HEK293 (cell line): ENCODE measurements at regions not wholly inside any gene's neighbourhood (a gene's known extent, or its start where the extent isn't known, plus 50 kb on each side); places are given as distances from the start of the nearest gene placed in this dataset.

ENCODE experiments used
- CTCF ChIA-PET: fragments of 350-600 bp; formaldehyde crosslinking; extraction: SDS; loops from one replicate; lab custom pipeline; 2021; ENCODE audit warnings: antibody characterized with exemption; lab: Yijun Ruan, JAX
- POLR2A ChIA-PET: fragments of 300-600 bp; formaldehyde crosslinking; extraction: SDS; loops from one replicate; lab custom pipeline; 2020; ENCODE audit warnings: antibody characterized with exemption, inconsistent platforms; lab: Yijun Ruan, JAX
- H3K27ac ChIP-seq: fragments of 200-500 bp; sonication (Bioruptor generic); 2 replicates; pipeline ENCODE4 v1.5.1; 2014; ENCODE audit warnings: low read depth, low read length, control low read depth, inconsistent platforms; ENCODE audit errors: extremely low read depth
- H3K36me3 ChIP-seq, 2 experiments: fragments of 200-500 bp in 1 of 2; sonication (Bioruptor generic) in 1 of 2; 1 replicate in 1 of 2; 2 replicates in 1 of 2; pipeline ENCODE4 v1.5.1; 2014 to 2017; ENCODE audit warnings: inconsistent platforms in 2 of 2, low read length in 2 of 2; ENCODE audit not compliant: control insufficient read depth in 2 of 2, insufficient read depth in 1 of 2
- H3K4me1 ChIP-seq: fragments of 200-500 bp; sonication (Bioruptor generic); 2 replicates; pipeline ENCODE4 v1.5.1; 2014; ENCODE audit warnings: mild to moderate bottlenecking, low read length, inconsistent platforms; ENCODE audit not compliant: control insufficient read depth, insufficient read depth
- H3K4me3 ChIP-seq: 2 replicates; pipeline ENCODE4 v1.5.1; 2011; ENCODE audit warnings: low read depth, mild to moderate bottlenecking, control low read depth, low read length, moderate library complexity
- H3K9me3 ChIP-seq: fragments of 200-500 bp; sonication (Bioruptor generic); 2 replicates; pipeline ENCODE4 v1.5.1; 2014; ENCODE audit warnings: low read depth, low read length, inconsistent platforms; ENCODE audit not compliant: control insufficient read depth, insufficient read depth
- AEBP2 ChIP-seq: fragments of 450-650 bp; formaldehyde crosslinking; IDR thresholded peaks from 2 replicates; pipeline ENCODE4 v1.5.1; 2016; ENCODE audit warnings: missing biosample characterization, missing genetic modification characterization, borderline replicate concordance
- HIC1 ChIP-seq: fragments of 450-650 bp; formaldehyde crosslinking; IDR thresholded peaks from 2 replicates; pipeline ENCODE4 v1.5.1; 2016; ENCODE audit warnings: missing biosample characterization, missing genetic modification characterization
- IKZF3 ChIP-seq: fragments of 450-650 bp; IDR thresholded peaks from 2 replicates; pipeline ENCODE4 v1.5.0; 2018; ENCODE audit warnings: missing biosample characterization, mild to moderate bottlenecking, missing genetic modification characterization, moderate library complexity
- WT1 ChIP-seq: fragments of 450-650 bp; formaldehyde crosslinking; IDR thresholded peaks from 2 replicates; pipeline ENCODE4 v1.5.1; 2016; ENCODE audit warnings: missing biosample characterization, missing genetic modification characterization
- ZBTB1 ChIP-seq: fragments of 450-650 bp; formaldehyde crosslinking; IDR thresholded peaks from 2 replicates; pipeline ENCODE4 v1.5.1; 2016; ENCODE audit warnings: missing biosample characterization, missing genetic modification characterization
- ZBTB10 ChIP-seq: fragments of 450-650 bp; formaldehyde crosslinking; IDR thresholded peaks from 2 replicates; pipeline ENCODE4 v1.5.1; 2016; ENCODE audit warnings: missing biosample characterization, missing genetic modification characterization
- ZBTB7A ChIP-seq: fragments of 450-650 bp; formaldehyde crosslinking; IDR thresholded peaks from 2 replicates; pipeline ENCODE4 v1.5.1; 2016; ENCODE audit warnings: low read depth, missing biosample characterization, missing genetic modification characterization
- ZFP69B ChIP-seq: fragments of 450-650 bp; formaldehyde crosslinking; IDR thresholded peaks from 2 replicates; pipeline ENCODE4 v1.5.1; 2016; ENCODE audit warnings: missing biosample characterization, missing genetic modification characterization
- ZNF148 ChIP-seq: fragments of 450-650 bp; formaldehyde crosslinking; IDR thresholded peaks from 2 replicates; pipeline ENCODE4 v1.5.0; 2017; ENCODE audit warnings: missing biosample characterization, missing genetic modification characterization, borderline replicate concordance
- ZNF221 ChIP-seq: fragments of 450-650 bp; formaldehyde crosslinking; IDR thresholded peaks from 2 replicates; pipeline ENCODE4 v1.5.1; 2017; ENCODE audit warnings: missing biosample characterization, missing genetic modification characterization, borderline replicate concordance
- ZNF266 ChIP-seq: fragments of 450-650 bp; formaldehyde crosslinking; IDR thresholded peaks from 2 replicates; pipeline ENCODE4 v1.5.1; 2016; ENCODE audit warnings: missing biosample characterization, missing genetic modification characterization, low read depth
- ZNF324 ChIP-seq: fragments of 450-650 bp; formaldehyde crosslinking; IDR thresholded peaks from 2 replicates; pipeline ENCODE4 v1.5.1; 2016; ENCODE audit warnings: missing biosample characterization, missing genetic modification characterization
- ZNF423 ChIP-seq: fragments of 450-650 bp; formaldehyde crosslinking; IDR thresholded peaks from 2 replicates; pipeline ENCODE4 v1.5.1; 2016; ENCODE audit warnings: missing biosample characterization, missing genetic modification characterization
- ZNF426 ChIP-seq: fragments of 450-650 bp; formaldehyde crosslinking; IDR thresholded peaks from 2 replicates; pipeline ENCODE4 v1.5.1; 2017; ENCODE audit warnings: missing biosample characterization, missing genetic modification characterization, mild to moderate bottlenecking, inconsistent platforms, moderate library complexity
- ZNF488 ChIP-seq: fragments of 450-650 bp; formaldehyde crosslinking; IDR thresholded peaks from 2 replicates; pipeline ENCODE4 v1.5.1; 2016; ENCODE audit warnings: missing biosample characterization, missing genetic modification characterization
- ZNF560 ChIP-seq: fragments of 450-650 bp; formaldehyde crosslinking; IDR thresholded peaks from 2 replicates; pipeline ENCODE4 v1.5.1; 2017; ENCODE audit warnings: missing biosample characterization, missing genetic modification characterization, borderline replicate concordance
- ZNF626 ChIP-seq: fragments of 450-650 bp; sonication (Bioruptor Pico); formaldehyde crosslinking; IDR thresholded peaks from 2 replicates; pipeline ENCODE4 v1.5.1; 2018; ENCODE audit warnings: missing biosample characterization, missing genetic modification characterization, inconsistent platforms
- ZNF658 ChIP-seq: fragments of 450-650 bp; formaldehyde crosslinking; IDR thresholded peaks from 2 replicates; pipeline ENCODE4; 2016; ENCODE audit warnings: missing biosample characterization, missing genetic modification characterization
- ZNF660 ChIP-seq: fragments of 450-650 bp; IDR thresholded peaks from 2 replicates; pipeline ENCODE4 v1.5.1; 2018; ENCODE audit warnings: missing biosample characterization, mild to moderate bottlenecking, missing genetic modification characterization
- ZNF704 ChIP-seq: fragments of 450-650 bp; formaldehyde crosslinking; IDR thresholded peaks from 2 replicates; pipeline ENCODE4 v1.5.1; 2016; ENCODE audit warnings: missing biosample characterization, missing genetic modification characterization
- ZSCAN16 ChIP-seq: fragments of 450-650 bp; formaldehyde crosslinking; IDR thresholded peaks from 2 replicates; pipeline ENCODE4 v1.5.1; 2016; ENCODE audit warnings: missing biosample characterization, missing genetic modification characterization

GRCh38 chr1:99098589-99098988 lies 93.9 kb upstream of the PLPPR5 start (continued):
- no peak for TF ChIP-seq ZNF148

- ChIA-PET POLR2A (no interaction called here), CTCF (no interaction called here)
Measured at GRCh38 chr1:99106274-99106673, 101.6 kb upstream of the PLPPR5 start.

More at GRCh38 chr1:99106274-99106673, 101.6 kb upstream of the PLPPR5 start:
- Histone ChIP-seq H3K27ac (no peak overlapping the region), H3K4me1 (no peaks in the 10 kb centered on the region), H3K36me3 (no peaks in the 10 kb centered on the region), H3K9me3 (no peaks in the 10 kb centered on the region), H3K4me3 (no peak overlapping the region)
- TF ChIP-seq ZNF626 (tag by site-specific recombination) (no peak), AEBP2 (tag by site-specific recombination) (no peak), ZBTB1 (tag by site-specific recombination) (no peak), ZNF426 (tag by site-specific recombination) (no peak), IKZF3 (no peak), ZBTB10 (tag by site-specific recombination) (no peak), ZNF324 (tag by site-specific recombination) (no peak), ZNF704 (tag by site-specific recombination) (no peak), ZNF660 (tag by site-specific recombination) (no peak), ZNF266 (tag by site-specific recombination) (no peak), ZSCAN16 (tag by site-specific recombination) (no peak), ZNF560 (tag by site-specific recombination) (no peak), ZBTB7A (tag by site-specific recombination) (no peak), WT1 (tag by site-specific recombination) (no peak), ZNF488 (tag by site-specific recombination) (no peak), HIC1 (no peak), ZNF658 (tag by site-specific recombination) (no peak), ZFP69B (no peak), ZNF221 (tag by site-specific recombination) (no peak), ZNF423 (tag by site-specific recombination) (no peak)
